ENCODE measurements at regions not wholly inside any gene's neighbourhood (a gene's known extent, or its start where the extent isn't known, plus 50 kb on each side); places are given as distances from the start of the nearest gene placed in this dataset.

DNA sequence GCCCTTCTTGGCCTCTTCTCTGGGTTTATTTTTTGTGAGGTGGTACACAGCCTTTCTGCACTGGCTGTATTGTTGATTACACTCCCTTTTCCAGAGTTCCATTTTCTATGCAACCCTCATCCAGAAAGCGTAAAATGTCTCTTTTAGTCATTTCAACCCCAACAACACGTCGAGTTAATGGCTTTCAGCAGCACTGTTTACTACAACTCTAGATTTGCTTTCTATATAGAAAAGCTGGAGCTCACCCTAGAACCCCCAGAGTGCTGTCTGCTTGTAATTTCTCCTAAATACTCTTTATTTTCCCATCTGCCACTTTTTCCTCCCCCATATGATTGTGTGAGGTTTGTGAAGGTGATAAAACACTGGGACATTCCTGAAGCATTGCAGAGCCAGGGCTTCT lies 148.9 kb upstream of the TMTC4 start:
- Histone ChIP-seq H2AK5ac (ENCODE audit: low read depth, low read length) (no peak overlapping the region), H2BK120ac (replicated peaks; ENCODE audit: low read depth, low read length) (no peak overlapping the region)
- no peak for FAIRE-seq

More for the DNA sequence above, 148.9 kb upstream of the TMTC4 start:
- WGBS, 2 experiments (ENCODE audit: extremely low coverage in 1 of 2, insufficient coverage in 1 of 2, insufficient read length in 1 of 2, insufficient replicate concordance in 2 of 2, low coverage in 1 of 2, low lambda C conversion rate in 2 of 2, missing lambda C conversion rate in 1 of 2): 95% methylated on average over 3 of the region's 3 CpGs; no CpG with 5 or more reads in 1 of the 2 experiments
- Histone ChIP-seq H2AFZ (ENCODE audit: low read length) (no peak overlapping the region), H3K4ac (replicated peaks; ENCODE audit: insufficient read length, low read depth, low read length) (no peak overlapping the region), H3K9me3 (ENCODE audit: insufficient read depth in 2 of 2, low read depth in 1 of 2, low read length in 1 of 2) (no peaks in the 10 kb centered on the region), H3K4me1 (replicated peaks in 1 of 4; ENCODE audit: control insufficient read depth in 3 of 4, insufficient read depth in 4 of 4, low read length in 3 of 4) (peaks cover 0 to 5% (median 0%) of the 10 kb centered on the region in 4 experiments; a peak in 1 of 7 replicates), H3K36me3 (ENCODE audit: control insufficient read depth in 2 of 4, insufficient read depth in 4 of 4, low read length in 3 of 4) (no peaks in the 10 kb centered on the region), H3K79me1 (ENCODE audit: low read depth, low read length) (no peaks in the 10 kb centered on the region), H3K27me3 (replicated peaks in 1 of 4; ENCODE audit: control insufficient read depth in 3 of 4, extremely low read depth in 1 of 4, insufficient read depth in 3 of 4, low read length in 3 of 4) (no peaks in the 10 kb centered on the region), H4K5ac (ENCODE audit: insufficient read length, low read depth, low read length) (no peak overlapping the region), H4K20me1 (replicated peaks in 1 of 2; ENCODE audit: control insufficient read depth in 1 of 2, insufficient read depth in 2 of 2, low read length in 2 of 2) (no peaks in the 10 kb centered on the region), H2BK12ac (ENCODE audit: low read depth, low read length) (no peak overlapping the region), H3K27ac (ENCODE audit: low read depth, low read length) (no peak overlapping the region), H3K4me3 (ENCODE audit: extremely low read depth in 1 of 4, insufficient read depth in 2 of 4, low read depth in 3 of 4, low read length in 4 of 4) (no peak overlapping the region), H3K9ac (replicated peaks in 1 of 4; ENCODE audit: extremely low read depth in 1 of 4, low read depth in 3 of 4, low read length in 3 of 4) (no peak overlapping the region), H4K91ac (replicated peaks; ENCODE audit: insufficient read length, low read length) (no peak overlapping the region), H3K4me2 (ENCODE audit: insufficient read depth in 1 of 2, low read depth in 2 of 2, low read length in 2 of 2) (no peak overlapping the region), H3K23me2 (ENCODE audit: low read depth, low read length) (no peaks in the 10 kb centered on the region), H3K23ac (ENCODE audit: insufficient read length) (no peak overlapping the region), H2BK15ac (ENCODE audit: low read length) (no peak overlapping the region), H2BK20ac (ENCODE audit: low read length) (no peak overlapping the region), H3K79me2 (ENCODE audit: control insufficient read depth in 1 of 2, insufficient read depth in 2 of 2, low read length in 2 of 2) (no peaks in the 10 kb centered on the region), H4K8ac (ENCODE audit: extremely low read depth, insufficient read depth, low read length) (no peak overlapping the region), H3K56ac (replicated peaks; ENCODE audit: insufficient read length, low read depth, low read length) (no peak overlapping the region), H3K14ac (ENCODE audit: insufficient read length) (no peak overlapping the region), H2BK5ac (ENCODE audit: low read depth, low read length) (no peak overlapping the region), H3K18ac (ENCODE audit: extremely low read depth, low read length) (no peak overlapping the region)
- CTCF ChIA-PET (ENCODE audit: partially characterized antibody): interaction anchor here (1.1 to 8.2 kb wide), 2 partner anchors 102 to 128 kb away, joined by 4 to 51 read pairs; no protein-coding TSS in a partner anchor
- no peak for DNase-seq (ENCODE audit: low read depth in 1 of 2, low spot score in 2 of 2)
- POLR2A ChIA-PET (ENCODE audit: partially characterized antibody): no interaction called here
- TF ChIP-seq SIN3A (conservative IDR thresholded peaks at IDR 0.05 in 1 of 2, IDR thresholded peaks at IDR 0.05 in 1 of 2; ENCODE audit: low read depth in 1 of 2, low read length in 2 of 2) (no peak), GTF2F1 (IDR thresholded peaks at IDR 0.05; ENCODE audit: borderline replicate concordance, low read depth, low read length) (no peak), SRF (IDR thresholded peaks at IDR 0.05; ENCODE audit: low read depth, low read length) (no peak), EZH2 (IDR thresholded peaks at IDR 0.05; ENCODE audit: low read depth, low read length, severe bottlenecking) (no peak), JUN (IDR thresholded peaks at IDR 0.05; ENCODE audit: low read depth, low read length) (no peak), BRCA1 (IDR thresholded peaks at IDR 0.05; ENCODE audit: low read depth, low read length) (no peak), TAF7 (optimal IDR thresholded peaks at IDR 0.05; ENCODE audit: borderline replicate concordance, low read depth, low read length) (no peak)
